HepG2 (cell line): ENCODE measurements at regions not wholly inside any gene's neighbourhood (a gene's known extent, or its start where the extent isn't known, plus 50 kb on each side); places are given as distances from the start of the nearest gene placed in this dataset.

Experiments
- MAFG ChIP-seq: sonication (generic); formaldehyde crosslinking; IDR thresholded peaks from 2 replicates; pipeline ENCODE4 v1.5.1; 2020; ENCODE audit warnings: mild to moderate bottlenecking, missing genetic modification reagents
- RORA ChIP-seq: sonication (generic); formaldehyde crosslinking; IDR thresholded peaks from 2 replicates; pipeline ENCODE4 v1.5.0; 2020; ENCODE audit warnings: mild to moderate bottlenecking, missing genetic modification reagents, moderate library complexity
- YEATS2 ChIP-seq: sonication (generic); formaldehyde crosslinking; IDR thresholded peaks from 2 replicates; pipeline ENCODE4 v1.4.0; 2020; ENCODE audit warnings: missing genetic modification reagents, borderline replicate concordance
- ZC3H4 ChIP-seq: sonication (generic); formaldehyde crosslinking; IDR thresholded peaks from 2 replicates; pipeline ENCODE4 v1.4.0; 2020; ENCODE audit warnings: missing genetic modification reagents, borderline replicate concordance
- ZNF510 ChIP-seq: sonication (generic); formaldehyde crosslinking; IDR thresholded peaks from 2 replicates; pipeline ENCODE4 v1.4.0; 2020; ENCODE audit warnings: low read depth, mild to moderate bottlenecking, missing genetic modification reagents
- ZNF629 ChIP-seq: sonication (generic); formaldehyde crosslinking; conservative IDR thresholded peaks from 2 replicates; pipeline ENCODE4 v1.5.0; 2020; ENCODE audit warnings: missing genetic modification reagents
- ZNF776 ChIP-seq: sonication (generic); formaldehyde crosslinking; IDR thresholded peaks from 2 replicates; pipeline ENCODE4 v1.4.0; 2020; ENCODE audit warnings: mild to moderate bottlenecking, missing genetic modification reagents
- TF ChIP-seq, protein P1 (sequence below): sonication (generic); formaldehyde crosslinking; IDR thresholded peaks from 2 replicates; pipeline ENCODE4 v1.5.0; 2020; ENCODE audit warnings: mild to moderate bottlenecking, missing genetic modification reagents, moderate library complexity

DNA sequence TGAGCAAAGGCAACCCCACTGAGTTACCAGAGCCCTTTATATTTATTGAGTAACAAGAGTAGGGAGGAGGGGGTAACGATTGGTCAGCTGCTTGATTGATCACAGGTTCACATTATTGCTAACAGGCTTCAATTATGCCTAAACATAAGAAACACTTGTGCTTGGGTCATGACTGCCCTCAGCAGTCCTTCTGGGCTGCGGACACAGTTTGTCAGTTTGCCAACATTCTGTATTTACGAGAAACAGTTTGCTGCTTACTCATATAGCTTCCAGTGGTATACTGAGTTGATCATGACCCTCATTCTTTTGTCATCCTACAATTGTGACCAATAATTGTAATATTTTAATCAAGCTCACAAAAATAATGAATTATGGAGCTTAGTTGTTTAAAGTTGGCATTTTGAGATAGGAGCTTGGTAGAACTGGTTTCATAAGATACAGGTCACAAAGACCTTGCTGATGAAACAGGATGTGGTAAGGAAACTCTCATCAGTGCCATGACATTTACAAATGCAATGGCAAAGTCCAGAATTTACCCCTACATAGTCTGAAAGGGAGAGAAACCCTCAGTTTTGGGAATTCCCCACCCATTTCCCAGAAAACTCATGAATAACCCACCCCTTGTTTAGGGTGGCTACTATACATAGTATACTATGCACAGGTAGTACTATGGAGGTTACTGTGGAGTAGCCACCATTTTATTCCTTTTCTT lies 1421.0 kb upstream of the FLRT2 start:
- TF ChIP-seq, protein P1, sequence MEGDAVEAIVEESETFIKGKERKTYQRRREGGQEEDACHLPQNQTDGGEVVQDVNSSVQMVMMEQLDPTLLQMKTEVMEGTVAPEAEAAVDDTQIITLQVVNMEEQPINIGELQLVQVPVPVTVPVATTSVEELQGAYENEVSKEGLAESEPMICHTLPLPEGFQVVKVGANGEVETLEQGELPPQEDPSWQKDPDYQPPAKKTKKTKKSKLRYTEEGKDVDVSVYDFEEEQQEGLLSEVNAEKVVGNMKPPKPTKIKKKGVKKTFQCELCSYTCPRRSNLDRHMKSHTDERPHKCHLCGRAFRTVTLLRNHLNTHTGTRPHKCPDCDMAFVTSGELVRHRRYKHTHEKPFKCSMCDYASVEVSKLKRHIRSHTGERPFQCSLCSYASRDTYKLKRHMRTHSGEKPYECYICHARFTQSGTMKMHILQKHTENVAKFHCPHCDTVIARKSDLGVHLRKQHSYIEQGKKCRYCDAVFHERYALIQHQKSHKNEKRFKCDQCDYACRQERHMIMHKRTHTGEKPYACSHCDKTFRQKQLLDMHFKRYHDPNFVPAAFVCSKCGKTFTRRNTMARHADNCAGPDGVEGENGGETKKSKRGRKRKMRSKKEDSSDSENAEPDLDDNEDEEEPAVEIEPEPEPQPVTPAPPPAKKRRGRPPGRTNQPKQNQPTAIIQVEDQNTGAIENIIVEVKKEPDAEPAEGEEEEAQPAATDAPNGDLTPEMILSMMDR (CRISPR knock-in tag): no peak
- no peak for TF ChIP-seq ZC3H4 (CRISPR knock-in tag)
- TF ChIP-seq MAFG: no peak
- no peak for TF ChIP-seq RORA
- no peak for TF ChIP-seq YEATS2 (CRISPR knock-in tag)
- TF ChIP-seq ZNF629 (CRISPR knock-in tag): no peak
- TF ChIP-seq ZNF776 (CRISPR knock-in tag): no peak
- no peak for TF ChIP-seq ZNF510 (CRISPR knock-in tag)
